CD4-positive, alpha-beta T cell treated with Interleukin-4 for 1 hour (primary cell): ENCODE measurements at regions not wholly inside any gene's neighbourhood (a gene's known extent, or its start where the extent isn't known, plus 50 kb on each side); places are given as distances from the start of the nearest gene placed in this dataset.

Source experiments
- DNase-seq, 2 donors: peaks; one replicate each; pipeline ENCODE4 v3.0.0-alpha.2; 2020 to 2022

- DNase-seq = no peak
Observed at GRCh38 chr3:127337911-127338531, 50.2 kb upstream of the PRR20G start.
